Fibroblast of lung (primary cell): ENCODE measurements at regions not wholly inside any gene's neighbourhood (a gene's known extent, or its start where the extent isn't known, plus 50 kb on each side); places are given as distances from the start of the nearest gene placed in this dataset.

Experiments
- CTCF ChIP-seq, 2 donors: IDR thresholded peaks in 1 of 2; conservative IDR thresholded peaks in 1 of 2; 1 replicate in 1 of 2; 2 replicates in 1 of 2; pipeline ENCODE4 v1.5.1; 2011 to 2012; ENCODE audit warnings: low read length in 2 of 2, control low read depth in 1 of 2, inconsistent platforms in 1 of 2, low read depth in 1 of 2, mild to moderate bottlenecking in 1 of 2
- EZH2 ChIP-seq: IDR thresholded peaks from 2 replicates; pipeline ENCODE4 v1.5.1; 2012; ENCODE audit warnings: low read length, control low read depth, mild to moderate bottlenecking; ENCODE audit errors: missing control alignments

GRCh38 chr7:43040461-43040860 is 72.0 kb upstream of the HECW1 start:
- no peak for TF ChIP-seq CTCF (conservative IDR thresholded peaks at IDR 0.05 in 1 of 2, IDR thresholded peaks at IDR 0.05 in 1 of 2; ENCODE audit: low read depth in 1 of 2, low read length in 2 of 2)
- no peak for TF ChIP-seq EZH2
